Fibroblast of lung (primary cell): ENCODE measurements at regions not wholly inside any gene's neighbourhood (a gene's known extent, or its start where the extent isn't known, plus 50 kb on each side); places are given as distances from the start of the nearest gene placed in this dataset.

Experiments
- CTCF ChIP-seq, 2 donors: IDR thresholded peaks in 1 of 2; conservative IDR thresholded peaks in 1 of 2; 1 replicate in 1 of 2; 2 replicates in 1 of 2; pipeline ENCODE4 v1.5.1; 2011 to 2012; ENCODE audit warnings: low read length in 2 of 2, control low read depth in 1 of 2, inconsistent platforms in 1 of 2, low read depth in 1 of 2, mild to moderate bottlenecking in 1 of 2
- EZH2 ChIP-seq: IDR thresholded peaks from 2 replicates; pipeline ENCODE4 v1.5.1; 2012; ENCODE audit warnings: low read length, control low read depth, mild to moderate bottlenecking; ENCODE audit errors: missing control alignments

GRCh38 chr20:6401893-6402557 lies 279.2 kb upstream of the FERMT1 start:
- TF ChIP-seq CTCF (conservative IDR thresholded peaks at IDR 0.05 in 1 of 2, IDR thresholded peaks at IDR 0.05 in 1 of 2; ENCODE audit: low read depth in 1 of 2, low read length in 2 of 2) (no peak), EZH2 (no peak)
